PC-3 (cell line): ENCODE measurements at regions not wholly inside any gene's neighbourhood (a gene's known extent, or its start where the extent isn't known, plus 50 kb on each side); places are given as distances from the start of the nearest gene placed in this dataset.
A peak's percentile ranks its signal among the peaks of the same experiment; 100 is the strongest.

Experiments
- ATAC-seq: fragments of 200-7000 bp; cut with Tn5 transposase; 2 replicates; pipeline ENCODE4 v1.9.1; 2020; ENCODE audit warnings: mild to moderate bottlenecking, moderate library complexity
- BruUV-seq: library from RNA; stranded (reverse); fragments of 400-500 nt; replicated peaks from 2 replicates; lab custom pipeline; 2021; lab: Mats Ljungman, UMichigan
- CTCF ChIA-PET: fragments of 300-600 bp; sonication (Branson Sonifier 250); formaldehyde crosslinking; loops from one replicate; lab custom pipeline; 2022; ENCODE audit warnings: antibody characterized with exemption; lab: Charles Lee
- POLR2A ChIA-PET: fragments of 300-600 bp; sonication (Branson Sonifier 250); formaldehyde crosslinking; loops from one replicate; lab custom pipeline; 2022; ENCODE audit warnings: antibody characterized with exemption; ENCODE audit not compliant: unreplicated experiment; lab: Charles Lee
- DNase-seq: peaks from one replicate; pipeline ENCODE4 v3.0.0-alpha.2; 2015
- H2AFZ ChIP-seq: fragments of 300-600 bp; sonication (generic); 2 replicates; pipeline ENCODE4 v1.6.0; 2016; ENCODE audit warnings: antibody characterized with exemption, low read length
- H3F3A ChIP-seq: fragments of 300-600 bp; sonication (generic); one replicate; pipeline ENCODE4 v1.6.0; 2017; ENCODE audit warnings: antibody characterized with exemption, low read length, control low read depth, mild to moderate bottlenecking; ENCODE audit not compliant: unreplicated experiment
- H3K27ac ChIP-seq: fragments of 300-600 bp; sonication (generic); 2 replicates; pipeline ENCODE4 v1.5.1; 2016; ENCODE audit warnings: mild to moderate bottlenecking, low read length
- H3K27me3 ChIP-seq: fragments of 300-600 bp; sonication (generic); 2 replicates; pipeline ENCODE4 v1.6.1; 2016; ENCODE audit warnings: low read length, mixed read lengths
- H3K36me3 ChIP-seq: fragments of 300-600 bp; sonication (generic); 2 replicates; pipeline ENCODE4 v1.6.1; 2016; ENCODE audit warnings: low read depth, mixed run types, low read length, mixed read lengths
- H3K4me1 ChIP-seq: fragments of 300-600 bp; sonication (generic); 2 replicates; pipeline ENCODE4 v1.5.1; 2016; ENCODE audit warnings: low read length; ENCODE audit not compliant: insufficient read depth
- H3K4me2 ChIP-seq: fragments of 300-600 bp; sonication (generic); 2 replicates; pipeline ENCODE4 v1.6.0; 2016; ENCODE audit warnings: low read length
- H3K4me3 ChIP-seq: fragments of 300-600 bp; sonication (generic); 2 replicates; pipeline ENCODE4 v1.5.1; 2016; ENCODE audit warnings: mild to moderate bottlenecking, low read length, mixed read lengths
- H3K79me2 ChIP-seq: fragments of 300-600 bp; sonication (generic); 2 replicates; pipeline ENCODE4 v1.6.1; 2017; ENCODE audit warnings: low read length, mixed read lengths
- H3K9ac ChIP-seq: fragments of 300-600 bp; sonication (generic); 2 replicates; pipeline ENCODE4 v1.6.0; 2016; ENCODE audit warnings: mild to moderate bottlenecking, low read length
- H3K9me2 ChIP-seq: fragments of 300-600 bp; sonication (generic); replicated peaks from 2 replicates; pipeline ENCODE4 v1.6.1; 2016; ENCODE audit warnings: mixed run types, low read length, mixed read lengths
- H3K9me3 ChIP-seq: fragments of 300-600 bp; sonication (generic); 2 replicates; pipeline ENCODE4 v1.6.1; 2016; ENCODE audit warnings: low read length, mixed read lengths
- H4K20me1 ChIP-seq: fragments of 300-600 bp; sonication (generic); 2 replicates; pipeline ENCODE4 v1.6.1; 2016; ENCODE audit warnings: low read length, mixed read lengths
- EZH2 ChIP-seq: fragments of 300-600 bp; sonication (generic); IDR thresholded peaks from one replicate; pipeline ENCODE4 v1.6.1; 2017; ENCODE audit warnings: antibody characterized with exemption, mild to moderate bottlenecking, low read length; ENCODE audit not compliant: unreplicated experiment
- EZH2phosphoT487 ChIP-seq: fragments of 300-600 bp; sonication (generic); IDR thresholded peaks from 2 replicates; pipeline ENCODE4 v1.6.1; 2018; ENCODE audit warnings: mild to moderate bottlenecking, antibody characterized with exemption, low read length, borderline replicate concordance
- intact Hi-C: fragments of 100-400 bp; cut with micrococcal nuclease; formaldehyde crosslinking; loops from 2 replicates; pipeline ENCODE4 v1.9.0; 2023
- TF ChIP-seq, protein P1 (sequence below): fragments of 300-600 bp; sonication (generic); conservative IDR thresholded peaks from 2 replicates; pipeline ENCODE4 v1.5.1; 2017; ENCODE audit warnings: antibody characterized with exemption, low read depth, mild to moderate bottlenecking, low read length

DNA sequence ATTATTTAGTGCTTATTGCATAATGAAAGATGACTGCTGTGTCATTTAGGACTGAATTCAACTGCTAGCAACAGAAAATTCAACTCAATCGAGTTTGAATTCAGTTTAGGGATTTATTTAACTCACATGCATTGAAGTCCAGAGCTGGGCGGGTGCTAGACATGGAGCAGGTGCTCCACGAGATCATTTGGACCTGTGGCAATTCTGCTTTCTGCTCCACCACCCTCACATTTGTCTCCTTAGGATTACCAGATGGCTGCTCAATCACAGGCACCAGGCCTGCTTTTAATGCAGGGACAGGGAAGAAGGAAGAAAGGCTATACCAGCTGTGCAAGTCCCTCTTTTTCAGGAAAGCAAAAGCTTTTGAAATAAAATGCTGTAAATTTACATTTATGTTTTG is 572.9 kb upstream of the SLC8A1 start:
- CTCF ChIA-PET, result no interaction called here
- Histone ChIP-seq H3K9me3 (no peaks in the 10 kb centered on the region), H3K36me3 (no peaks in the 10 kb centered on the region), H3K9ac (no peak overlapping the region), H3K27me3 (no peaks in the 10 kb centered on the region), H2AFZ (0 out of 2 replicates have a peak overlapping the region, but pooled peaks have one; percentile 15), H3K4me1 (no peaks in the 10 kb centered on the region), H3F3A (no peaks in the 10 kb centered on the region), H4K20me1 (no peaks in the 10 kb centered on the region), H3K4me3 (no peak overlapping the region), H3K27ac (no peak overlapping the region), H3K9me2 (no peaks in the 10 kb centered on the region), H3K79me2 (no peaks in the 10 kb centered on the region), H3K4me2 (no peak overlapping the region)
- intact Hi-C loops, result no loop called here
- TF ChIP-seq EZH2 (no peak), EZH2phosphoT487 (no peak)
- TF ChIP-seq, protein P1, sequence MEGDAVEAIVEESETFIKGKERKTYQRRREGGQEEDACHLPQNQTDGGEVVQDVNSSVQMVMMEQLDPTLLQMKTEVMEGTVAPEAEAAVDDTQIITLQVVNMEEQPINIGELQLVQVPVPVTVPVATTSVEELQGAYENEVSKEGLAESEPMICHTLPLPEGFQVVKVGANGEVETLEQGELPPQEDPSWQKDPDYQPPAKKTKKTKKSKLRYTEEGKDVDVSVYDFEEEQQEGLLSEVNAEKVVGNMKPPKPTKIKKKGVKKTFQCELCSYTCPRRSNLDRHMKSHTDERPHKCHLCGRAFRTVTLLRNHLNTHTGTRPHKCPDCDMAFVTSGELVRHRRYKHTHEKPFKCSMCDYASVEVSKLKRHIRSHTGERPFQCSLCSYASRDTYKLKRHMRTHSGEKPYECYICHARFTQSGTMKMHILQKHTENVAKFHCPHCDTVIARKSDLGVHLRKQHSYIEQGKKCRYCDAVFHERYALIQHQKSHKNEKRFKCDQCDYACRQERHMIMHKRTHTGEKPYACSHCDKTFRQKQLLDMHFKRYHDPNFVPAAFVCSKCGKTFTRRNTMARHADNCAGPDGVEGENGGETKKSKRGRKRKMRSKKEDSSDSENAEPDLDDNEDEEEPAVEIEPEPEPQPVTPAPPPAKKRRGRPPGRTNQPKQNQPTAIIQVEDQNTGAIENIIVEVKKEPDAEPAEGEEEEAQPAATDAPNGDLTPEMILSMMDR, result no peak
- POLR2A ChIA-PET, result no interaction called here
- BruUV-seq, result no TSS peak
- ATAC-seq, result no peak
- no peak for DNase-seq

DNA sequence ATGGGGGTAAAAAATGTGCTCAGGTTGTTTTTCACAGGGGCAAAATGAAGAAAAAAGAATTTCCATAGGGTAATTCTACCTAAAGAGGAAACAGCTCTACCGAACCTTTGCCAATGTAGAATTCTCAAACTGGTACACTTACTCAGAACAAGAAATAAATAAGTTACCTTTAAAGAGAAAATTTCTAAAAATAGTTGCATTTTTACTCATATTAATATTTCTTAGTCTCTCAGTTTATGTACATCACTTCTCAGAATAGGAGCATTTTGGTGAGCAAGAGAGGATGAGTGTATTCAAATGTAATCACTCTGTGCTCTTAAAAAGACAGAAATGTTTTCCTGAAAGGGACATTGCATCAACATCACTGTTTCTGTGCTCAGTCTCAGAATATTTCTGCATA is 574.7 kb upstream of the SLC8A1 start:
- H3K36me3 ChIP-seq, result no peaks in the 10 kb centered on the region
- no peak overlapping the region for H2AFZ ChIP-seq
- H3K9ac ChIP-seq, result no peak overlapping the region
- intact Hi-C loops, result no loop called here
- H3K79me2 ChIP-seq, result no peaks in the 10 kb centered on the region
- TF ChIP-seq EZH2 (no peak), EZH2phosphoT487 (no peak)
- TF ChIP-seq, protein P1, result no peak
- no peaks in the 10 kb centered on the region for H3K4me1 ChIP-seq
- no peaks in the 10 kb centered on the region for H3K9me2 ChIP-seq
- no peak overlapping the region for H3K4me3 ChIP-seq
- H3K27me3 ChIP-seq, result no peaks in the 10 kb centered on the region
- DNase-seq (no peak), ATAC-seq (no peak)
- BruUV-seq, result no TSS peak
- no peak overlapping the region for H3K4me2 ChIP-seq
- no peaks in the 10 kb centered on the region for H4K20me1 ChIP-seq
- ChIA-PET POLR2A (no interaction called here), CTCF (no interaction called here)
- no peak overlapping the region for H3K27ac ChIP-seq
- no peaks in the 10 kb centered on the region for H3F3A ChIP-seq
- H3K9me3 ChIP-seq, result no peaks in the 10 kb centered on the region

DNA sequence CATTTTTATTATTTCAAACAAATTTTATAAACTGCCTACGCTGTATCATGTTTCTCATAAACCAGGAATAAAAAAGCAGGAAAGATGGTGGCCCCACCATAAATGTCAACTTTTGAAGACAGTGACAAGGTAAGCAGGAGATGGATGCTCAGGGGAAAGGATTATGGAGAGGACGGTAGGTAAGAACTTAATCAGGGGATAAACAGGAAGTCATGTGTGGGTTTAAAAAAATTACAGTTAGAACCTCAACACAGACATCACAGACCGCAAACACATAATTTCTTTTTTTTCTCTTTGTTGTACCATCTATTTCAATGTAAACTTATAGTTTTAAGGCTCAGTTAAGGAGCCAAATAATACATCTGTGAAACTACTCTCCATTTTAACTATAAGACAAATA is 575.2 kb upstream of the SLC8A1 start:
- CTCF ChIA-PET, result no interaction called here
- Histone ChIP-seq H3K9me2 (no peaks in the 10 kb centered on the region), H4K20me1 (no peaks in the 10 kb centered on the region), H3K36me3 (no peaks in the 10 kb centered on the region), H3K4me1 (no peaks in the 10 kb centered on the region), H3K4me3 (no peak overlapping the region), H3K9me3 (no peaks in the 10 kb centered on the region), H3K9ac (no peak overlapping the region), H3K79me2 (no peaks in the 10 kb centered on the region), H3K27me3 (no peaks in the 10 kb centered on the region), H3F3A (no peaks in the 10 kb centered on the region), H2AFZ (no peak overlapping the region), H3K27ac (no peak overlapping the region), H3K4me2 (no peak overlapping the region)
- no TSS peak for BruUV-seq
- POLR2A ChIA-PET, result no interaction called here
- ATAC-seq, result no peak
- no peak for DNase-seq
- intact Hi-C loops, result no loop called here
- TF ChIP-seq, protein P1, result no peak
- no peak for TF ChIP-seq EZH2phosphoT487
- no peak for TF ChIP-seq EZH2
